Adrenal gland (tissue), 9 donors: ENCODE measurements at regions not wholly inside any gene's neighbourhood (a gene's known extent, or its start where the extent isn't known, plus 50 kb on each side); places are given as distances from the start of the nearest gene placed in this dataset.

Source experiments
- DNase-seq, 7 donors: peaks; one replicate each; pipeline ENCODE4 v3.0.0-alpha.2; 2019 to 2020
- H3K27ac ChIP-seq, 5 donors: fragments of 200-600 bp; sonication (generic) in 4 of 5; 1 replicate in 3 of 5; 2 replicates in 2 of 5; pipeline versions ENCODE4 v1.5.1 to v1.8.0; 2016 to 2020; ENCODE audit warnings: mild to moderate bottlenecking in 1 of 5
- H3K27me3 ChIP-seq: fragments of 200-600 bp; 2 replicates; pipeline ENCODE4 v1.8.0; 2021
- H3K36me3 ChIP-seq, 2 donors: fragments of 200-600 bp; replicated peaks in 1 of 2; 1 replicate in 1 of 2; 2 replicates in 1 of 2; pipeline versions ENCODE4 v1.5.1 to v1.8.0; 2018 to 2022
- H3K4me1 ChIP-seq, 2 donors: fragments of 200-600 bp; replicated peaks in 1 of 2; 1 replicate in 1 of 2; 2 replicates in 1 of 2; pipeline versions ENCODE4 v1.5.1 to v1.8.0; 2018 to 2021
- H3K4me3 ChIP-seq, 4 donors: fragments of 200-600 bp; sonication (generic) in 3 of 4; one replicate each; pipeline ENCODE4 v1.5.1; 2016 to 2018
- H3K9me3 ChIP-seq, 3 donors: fragments of 200-600 bp; sonication (generic) in 1 of 3; replicated peaks in 1 of 3; 1 replicate in 2 of 3; 2 replicates in 1 of 3; pipeline versions ENCODE4 v1.5.1 to v1.8.0; 2016 to 2021
- POLR2A ChIP-seq, 2 donors: fragments of 450-650 bp; IDR thresholded peaks; one replicate each; pipeline ENCODE4 v1.6.1; 2017; ENCODE audit warnings: antibody characterized with exemption in 2 of 2, mild to moderate bottlenecking in 2 of 2, moderate library complexity in 1 of 2
- WGBS, 4 donors: extraction: QIAGEN DNeasy Blood & Tissue Kit in 2 of 4; methylation state at CpG; one replicate each; pipeline versions ENCODE4 v1.1.5 to v1.1.7; 2013 to 2017; 5-methylcytosine and 5-hydroxymethylcytosine counted together
- intact Hi-C, 2 donors: fragments of 100-400 bp; cut with DNase I; formaldehyde crosslinking; loops; one replicate each; pipeline versions ENCODE4 v1.14.1 to v1.15.0; 2022 to 2023
- TF ChIP-seq, protein P1 (sequence below), 6 experiments: fragments of 450-650 bp in 4 of 6; fragments of 200-600 bp in 2 of 6; sonication (generic) in 1 of 6; IDR thresholded peaks; 1 replicate in 5 of 6; 2 replicates in 1 of 6; pipeline versions ENCODE4 v1.5.1 to v1.8.0; 2016 to 2021; ENCODE audit warnings: antibody characterized with exemption in 6 of 6, mild to moderate bottlenecking in 2 of 6, moderate library complexity in 1 of 6
- donor health status: healthy with polysubstance abuse.
- donor health status: Bipolar disorder and iron deficiency.
- donor health status: DM: yes; HTN: yes; CAD: no.
- donor health status: DM: no; HTN: no; CAD: no.
- donor health status: DM: no; HTN: no; CAD: no.

DNA sequence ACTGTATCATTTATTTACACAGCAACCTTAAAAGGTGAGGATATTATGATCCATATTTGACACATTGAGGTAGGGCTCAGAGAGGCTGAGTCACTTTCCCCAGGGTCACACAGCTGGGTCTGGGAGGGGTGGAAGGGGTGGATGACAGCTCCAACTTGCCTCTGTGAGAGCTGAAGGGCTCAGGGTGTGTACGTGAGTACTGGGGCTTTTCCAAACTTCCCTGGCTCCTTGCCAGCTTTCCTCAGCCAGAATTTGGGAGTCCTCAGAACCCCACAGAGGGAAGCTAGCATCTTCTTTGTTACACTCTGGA, 58.3 kb upstream of the SLC6A11 start:
- H3K4me1 ChIP-seq: no peaks in the 10 kb centered on the region
- peak in 1 of 7 donors; percentile 25 for DNase-seq
- H3K4me3 ChIP-seq: no peak overlapping the region
- H3K36me3 ChIP-seq: no peaks in the 10 kb centered on the region
- no peak for TF ChIP-seq POLR2A (IDR thresholded peaks at IDR 0.05)
- TF ChIP-seq, protein P1, sequence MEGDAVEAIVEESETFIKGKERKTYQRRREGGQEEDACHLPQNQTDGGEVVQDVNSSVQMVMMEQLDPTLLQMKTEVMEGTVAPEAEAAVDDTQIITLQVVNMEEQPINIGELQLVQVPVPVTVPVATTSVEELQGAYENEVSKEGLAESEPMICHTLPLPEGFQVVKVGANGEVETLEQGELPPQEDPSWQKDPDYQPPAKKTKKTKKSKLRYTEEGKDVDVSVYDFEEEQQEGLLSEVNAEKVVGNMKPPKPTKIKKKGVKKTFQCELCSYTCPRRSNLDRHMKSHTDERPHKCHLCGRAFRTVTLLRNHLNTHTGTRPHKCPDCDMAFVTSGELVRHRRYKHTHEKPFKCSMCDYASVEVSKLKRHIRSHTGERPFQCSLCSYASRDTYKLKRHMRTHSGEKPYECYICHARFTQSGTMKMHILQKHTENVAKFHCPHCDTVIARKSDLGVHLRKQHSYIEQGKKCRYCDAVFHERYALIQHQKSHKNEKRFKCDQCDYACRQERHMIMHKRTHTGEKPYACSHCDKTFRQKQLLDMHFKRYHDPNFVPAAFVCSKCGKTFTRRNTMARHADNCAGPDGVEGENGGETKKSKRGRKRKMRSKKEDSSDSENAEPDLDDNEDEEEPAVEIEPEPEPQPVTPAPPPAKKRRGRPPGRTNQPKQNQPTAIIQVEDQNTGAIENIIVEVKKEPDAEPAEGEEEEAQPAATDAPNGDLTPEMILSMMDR (IDR thresholded peaks at IDR 0.05): no peak
- H3K9me3 ChIP-seq: no peaks in the 10 kb centered on the region
- H3K27me3 ChIP-seq: peaks cover 5% of the 10 kb centered on the region
- WGBS, 4 donors: 6 to 22% (median 10%) methylated on average over 1 of the region's 1 CpG
- intact Hi-C loops: loop anchor here (5.0 to 10.0 kb wide), 3 partner anchors 127 to 300 kb away; no protein-coding TSS in a partner anchor
- H3K27ac ChIP-seq: no peak overlapping the region

DNA sequence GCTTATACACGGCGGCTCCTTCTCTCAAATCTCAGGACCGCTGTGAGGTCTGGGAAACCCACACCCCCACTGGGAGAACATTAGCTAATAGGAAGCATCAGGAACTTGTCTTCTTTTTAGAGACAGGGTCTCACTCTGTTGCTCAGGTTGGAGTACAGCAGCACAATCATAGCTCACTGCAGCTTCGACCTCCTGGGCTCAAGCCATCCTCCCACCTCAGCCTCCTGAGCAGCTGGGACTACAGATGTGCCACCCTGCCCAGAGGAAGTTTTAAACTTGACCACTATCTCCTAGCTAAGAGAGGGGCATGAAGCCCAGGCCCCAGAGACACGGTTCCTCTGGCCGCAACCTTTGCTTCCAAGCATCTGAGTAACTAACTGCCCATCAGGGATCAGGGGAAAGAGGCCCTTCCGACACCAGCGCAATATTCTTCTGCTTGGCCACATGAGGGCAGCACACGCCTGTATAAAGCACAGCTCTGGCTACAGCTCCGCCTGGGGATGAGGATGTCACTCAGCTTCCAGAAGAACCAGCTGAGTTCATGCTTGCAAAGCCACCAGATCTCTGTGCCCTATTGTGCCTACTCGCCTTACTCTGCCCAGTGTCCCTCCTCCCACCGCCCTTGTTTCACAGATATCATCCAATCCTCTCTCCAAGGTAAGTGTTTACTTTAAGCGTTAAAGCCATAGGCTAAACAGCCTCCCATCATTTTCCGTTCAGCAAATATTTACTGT, 57.6 kb upstream of the SLC6A11 start:
- DNase-seq: peak; percentile 48 to 76 (median 61)
- H3K4me1 ChIP-seq: no peaks in the 10 kb centered on the region
- TF ChIP-seq, protein P1 (IDR thresholded peaks at IDR 0.05): peak; percentile 51 to 85 (median 72)
- no peak for TF ChIP-seq POLR2A (IDR thresholded peaks at IDR 0.05)
- H3K27ac ChIP-seq: no peak overlapping the region
- 27 to 33% (median 31%) methylated on average over 14 of the region's 14 CpGs for WGBS, 4 donors
- no peaks in the 10 kb centered on the region for H3K9me3 ChIP-seq
- intact Hi-C loops: loop anchor here (5.0 to 10.0 kb wide), 3 partner anchors 126 to 299 kb away; no protein-coding TSS in a partner anchor
- H3K27me3 ChIP-seq: peaks cover 5% of the 10 kb centered on the region
- H3K36me3 ChIP-seq: no peaks in the 10 kb centered on the region
- no peak overlapping the region for H3K4me3 ChIP-seq

DNA sequence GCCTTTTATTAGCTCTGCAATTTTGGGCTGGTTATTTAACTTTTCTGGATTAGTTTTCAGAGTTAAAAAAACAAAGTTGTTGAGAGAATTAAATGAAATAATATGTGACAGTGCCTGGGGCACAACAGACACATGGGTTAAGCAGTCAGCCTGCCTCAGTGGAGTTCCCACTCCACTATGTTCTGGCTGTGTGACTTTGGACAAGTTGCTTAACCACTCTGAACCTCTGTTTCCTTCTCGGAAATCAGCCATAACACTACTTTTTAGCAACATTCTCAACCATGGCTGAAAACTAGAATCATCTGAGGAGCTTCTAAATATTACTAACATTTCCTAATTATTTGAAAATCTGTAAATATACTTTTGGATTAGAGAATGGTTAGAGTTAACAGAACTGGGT, 56.5 kb upstream of the SLC6A11 start:
- no peak for TF ChIP-seq POLR2A (IDR thresholded peaks at IDR 0.05)
- TF ChIP-seq, protein P1 (IDR thresholded peaks at IDR 0.05): no peak
- Histone ChIP-seq H3K9me3 (no peaks in the 10 kb centered on the region), H3K27me3 (peaks cover 5% of the 10 kb centered on the region), H3K27ac (no peak overlapping the region), H3K36me3 (no peaks in the 10 kb centered on the region), H3K4me1 (no peaks in the 10 kb centered on the region), H3K4me3 (no peak overlapping the region)
- WGBS, 4 donors: 49 to 57% (median 51%) methylated on average over 1 of the region's 1 CpG
- intact Hi-C loops: loop anchor here (5.0 to 10.0 kb wide), 3 partner anchors 125 to 298 kb away; no protein-coding TSS in a partner anchor
- no peak for DNase-seq

- no peaks in the 10 kb centered on the region for H3K4me1 ChIP-seq
- peaks cover 5% of the 10 kb centered on the region for H3K27me3 ChIP-seq
- H3K4me3 ChIP-seq: no peak overlapping the region
- no peak for DNase-seq
- no peaks in the 10 kb centered on the region for H3K9me3 ChIP-seq
- no peak overlapping the region for H3K27ac ChIP-seq
- no peak for TF ChIP-seq POLR2A (IDR thresholded peaks at IDR 0.05)
- TF ChIP-seq, protein P1 (IDR thresholded peaks at IDR 0.05): no peak
- WGBS, 4 donors: 60 to 73% (median 68%) methylated on average over 2 of the region's 2 CpGs
- H3K36me3 ChIP-seq: no peaks in the 10 kb centered on the region
- intact Hi-C loops: no loop called here
Measured at GRCh38 chr3:10760199-10760598, 55.8 kb upstream of the SLC6A11 start.
